ENCODE measurements at regions not wholly inside any gene's neighbourhood (a gene's known extent, or its start where the extent isn't known, plus 50 kb on each side); places are given as distances from the start of the nearest gene placed in this dataset.

DNA sequence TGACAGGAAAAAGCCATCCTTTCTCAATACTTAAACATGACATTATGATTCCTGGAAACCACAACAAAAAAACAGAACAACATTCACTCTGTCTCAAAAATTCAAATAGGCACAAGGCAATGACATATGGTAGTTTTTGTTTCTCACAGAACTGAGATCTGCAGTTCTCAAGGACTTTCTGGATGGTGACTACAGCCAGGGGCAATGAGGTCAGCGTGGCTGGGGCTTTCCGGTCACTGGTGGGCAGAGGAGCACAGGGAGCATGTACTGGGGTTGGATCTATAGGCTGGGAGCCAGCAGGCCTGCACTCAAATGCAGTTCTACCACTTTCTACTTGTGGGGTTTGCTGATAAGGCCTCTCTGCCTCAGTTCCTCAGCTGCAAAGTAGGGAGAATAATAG lies 72.0 kb downstream of the CTAGE1 start:
- TF ChIP-seq POLR2A (IDR thresholded peaks at IDR 0.05) (no peak), POLR2AphosphoS5 (IDR thresholded peaks at IDR 0.05) (no peak), EP300 (IDR thresholded peaks at IDR 0.05; ENCODE audit: low read depth) (no peak)
- TF ChIP-seq, protein P1, sequence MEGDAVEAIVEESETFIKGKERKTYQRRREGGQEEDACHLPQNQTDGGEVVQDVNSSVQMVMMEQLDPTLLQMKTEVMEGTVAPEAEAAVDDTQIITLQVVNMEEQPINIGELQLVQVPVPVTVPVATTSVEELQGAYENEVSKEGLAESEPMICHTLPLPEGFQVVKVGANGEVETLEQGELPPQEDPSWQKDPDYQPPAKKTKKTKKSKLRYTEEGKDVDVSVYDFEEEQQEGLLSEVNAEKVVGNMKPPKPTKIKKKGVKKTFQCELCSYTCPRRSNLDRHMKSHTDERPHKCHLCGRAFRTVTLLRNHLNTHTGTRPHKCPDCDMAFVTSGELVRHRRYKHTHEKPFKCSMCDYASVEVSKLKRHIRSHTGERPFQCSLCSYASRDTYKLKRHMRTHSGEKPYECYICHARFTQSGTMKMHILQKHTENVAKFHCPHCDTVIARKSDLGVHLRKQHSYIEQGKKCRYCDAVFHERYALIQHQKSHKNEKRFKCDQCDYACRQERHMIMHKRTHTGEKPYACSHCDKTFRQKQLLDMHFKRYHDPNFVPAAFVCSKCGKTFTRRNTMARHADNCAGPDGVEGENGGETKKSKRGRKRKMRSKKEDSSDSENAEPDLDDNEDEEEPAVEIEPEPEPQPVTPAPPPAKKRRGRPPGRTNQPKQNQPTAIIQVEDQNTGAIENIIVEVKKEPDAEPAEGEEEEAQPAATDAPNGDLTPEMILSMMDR (IDR thresholded peaks at IDR 0.05), result no peak
- H3K4me1 ChIP-seq, result peaks cover 13 to 54% (median 30%) of the 10 kb centered on the region in 4 donors
- H3K27ac ChIP-seq, result peak overlapping the region; percentile 81 to 89 (median 86)
- no peaks in the 10 kb centered on the region for H3K9me3 ChIP-seq
- intact Hi-C loops (cut with DNase I; ENCODE audit: low total_unique reads), result loop anchor here (2.0 kb wide), 1 partner anchor 77 kb away; no protein-coding TSS in a partner anchor
- in situ Hi-C loops (cut with MboI; ENCODE audit: low pct_ligation_motif_present in 1 of 4, low pct_unique_long_range_greater_than_20kb in 1 of 4, low sequenced_read_pairs in 3 of 4), result no loop called here
- no peaks in the 10 kb centered on the region for H3K36me3 ChIP-seq
- peaks cover 23% of the 10 kb centered on the region for H3K27me3 ChIP-seq
- DNase-seq, result no peak
- no peak overlapping the region for H3K4me3 ChIP-seq
- WGBS, 2 donors (ENCODE audit: low coverage in 1 of 2), result 58% methylated on average over 2 of the region's 2 CpGs; no CpG with 5 or more reads in 1 of the 2 donors

DNA sequence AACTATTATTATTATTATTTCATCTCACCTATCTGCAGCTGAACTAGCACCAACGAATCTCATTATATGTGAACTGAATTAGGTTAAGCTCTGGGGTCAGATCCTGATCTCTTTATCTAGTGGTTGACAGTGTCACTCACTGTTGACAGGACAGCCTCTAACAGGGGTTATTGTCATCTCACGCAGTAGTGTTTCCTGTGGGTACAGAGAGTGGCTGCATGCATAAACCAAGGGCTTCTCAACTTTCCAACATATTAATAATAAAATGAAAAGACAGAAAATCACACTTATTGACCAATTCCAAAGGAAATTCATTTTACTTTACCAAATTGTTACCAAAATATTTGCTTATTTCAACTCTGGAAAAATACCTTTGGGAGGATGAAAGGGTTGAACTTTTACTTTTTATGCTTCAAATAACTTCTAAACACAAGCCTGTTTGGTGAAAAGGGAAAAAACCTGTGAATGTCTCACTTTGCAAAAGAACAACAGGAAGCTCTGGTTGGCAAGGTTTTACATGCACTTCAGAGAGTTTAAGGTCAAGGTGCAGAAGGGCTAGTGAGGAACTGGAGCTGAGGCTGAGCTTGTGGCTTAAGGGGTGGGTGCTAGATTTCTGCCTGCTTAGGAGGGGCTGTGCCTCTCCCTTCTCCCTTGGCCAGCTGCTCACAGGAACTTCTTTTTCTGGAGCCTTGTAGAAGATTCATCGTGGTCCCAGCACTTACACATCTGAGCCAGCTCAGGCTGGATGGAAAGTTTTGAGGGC lies 72.6 kb downstream of the CTAGE1 start:
- peak; percentile 42 for DNase-seq
- peaks cover 13 to 55% (median 30%) of the 10 kb centered on the region in 4 donors for H3K4me1 ChIP-seq
- no peaks in the 10 kb centered on the region for H3K36me3 ChIP-seq

DNA sequence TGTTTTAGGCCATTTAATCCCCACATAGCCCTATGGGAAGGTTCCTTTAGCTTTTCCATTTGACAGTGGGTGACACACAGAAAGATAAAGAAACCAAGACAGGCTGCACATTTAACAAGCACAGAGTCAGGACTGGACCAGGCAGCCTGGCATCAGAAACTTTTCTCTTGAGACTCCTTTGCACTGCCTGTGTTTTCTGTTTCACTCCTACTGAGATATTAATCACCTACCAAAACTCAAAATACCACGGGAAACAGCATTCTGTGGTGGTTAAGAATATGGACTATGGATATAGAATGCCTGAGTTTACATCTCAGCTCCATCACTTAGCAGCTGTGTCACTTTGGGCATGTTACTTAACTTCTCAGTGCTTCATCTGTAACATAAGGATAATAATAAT lies 73.3 kb downstream of the CTAGE1 start:
- 80 to 90% methylated on average over 1 of the region's 1 CpG for WGBS, 2 donors (ENCODE audit: low coverage in 1 of 2)
- Histone ChIP-seq H3K27ac (peak overlapping the region in 3 of 4 donors; percentile 81 to 89 (median 83)), H3K36me3 (no peaks in the 10 kb centered on the region), H3K4me3 (no peak overlapping the region), H3K4me1 (peaks cover 13 to 60% (median 30%) of the 10 kb centered on the region in 4 donors), H3K9me3 (no peaks in the 10 kb centered on the region), H3K27me3 (peaks cover 20% of the 10 kb centered on the region)
- intact Hi-C loops (cut with DNase I; ENCODE audit: low total_unique reads) (no loop called here), in situ Hi-C loops (cut with MboI; ENCODE audit: low pct_ligation_motif_present in 1 of 4, low pct_unique_long_range_greater_than_20kb in 1 of 4, low sequenced_read_pairs in 3 of 4) (no loop called here)
- DNase-seq, result no peak
- no peak for TF ChIP-seq POLR2A (IDR thresholded peaks at IDR 0.05)

More for the DNA sequence above, 72.6 kb downstream of the CTAGE1 start:
- no peak overlapping the region for H3K4me3 ChIP-seq
- intact Hi-C loops (cut with DNase I; ENCODE audit: low total_unique reads), result no loop called here
- 24 to 30% methylated on average over 2 to 3 of the region's 3 CpGs for WGBS, 2 donors (ENCODE audit: low coverage in 1 of 2)
- TF ChIP-seq, protein P1 (IDR thresholded peaks at IDR 0.05), result no peak
- no peak for TF ChIP-seq POLR2A (IDR thresholded peaks at IDR 0.05)
- no peak for TF ChIP-seq POLR2AphosphoS5 (IDR thresholded peaks at IDR 0.05)
- TF ChIP-seq EP300 (IDR thresholded peaks at IDR 0.05; ENCODE audit: low read depth), result no peak
- in situ Hi-C loops (cut with MboI; ENCODE audit: low pct_ligation_motif_present in 1 of 4, low pct_unique_long_range_greater_than_20kb in 1 of 4, low sequenced_read_pairs in 3 of 4), result no loop called here
- H3K27ac ChIP-seq, result peak overlapping the region; percentile 81 to 89 (median 86)
- H3K27me3 ChIP-seq, result peaks cover 23% of the 10 kb centered on the region
- no peaks in the 10 kb centered on the region for H3K9me3 ChIP-seq

DNA sequence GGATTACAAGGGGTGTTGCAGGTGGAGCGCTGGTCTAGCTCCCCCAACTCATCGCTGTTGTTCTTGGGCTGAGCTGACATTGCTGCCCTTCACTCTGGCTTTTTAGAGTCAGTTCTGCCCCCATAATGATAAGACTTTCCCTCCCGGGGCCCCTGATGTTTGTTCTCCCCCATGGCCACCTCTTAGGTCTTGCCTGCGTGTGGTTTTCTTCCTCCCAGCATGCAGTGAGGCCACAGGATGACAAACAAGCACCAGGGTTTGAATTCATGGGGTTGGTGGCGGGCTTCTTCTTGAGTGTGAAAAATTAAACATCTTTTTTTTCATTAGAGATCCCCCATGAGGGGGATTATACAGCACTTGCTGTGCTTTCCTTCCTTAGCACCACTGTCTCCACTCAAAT lies 74.1 kb downstream of the CTAGE1 start:
- H3K36me3 ChIP-seq, result no peaks in the 10 kb centered on the region
- H3K4me3 ChIP-seq, result no peak overlapping the region
- no peak for DNase-seq
- H3K9me3 ChIP-seq, result no peaks in the 10 kb centered on the region
- H3K4me1 ChIP-seq, result peaks cover 13 to 52% (median 27%) of the 10 kb centered on the region in 4 donors
- in situ Hi-C loops (cut with MboI; ENCODE audit: low pct_ligation_motif_present in 1 of 4, low pct_unique_long_range_greater_than_20kb in 1 of 4, low sequenced_read_pairs in 3 of 4), result no loop called here
- peaks cover 12% of the 10 kb centered on the region for H3K27me3 ChIP-seq
- TF ChIP-seq POLR2AphosphoS5 (IDR thresholded peaks at IDR 0.05) (no peak), POLR2A (IDR thresholded peaks at IDR 0.05) (no peak), EP300 (IDR thresholded peaks at IDR 0.05; ENCODE audit: low read depth) (no peak)
- TF ChIP-seq, protein P1 (IDR thresholded peaks at IDR 0.05), result no peak
- peak overlapping the region in 1 of 4 donors; percentile 45 for H3K27ac ChIP-seq
- WGBS, 2 donors (ENCODE audit: low coverage in 1 of 2), result 80% methylated on average over 5 of the region's 5 CpGs; no CpG with 5 or more reads in 1 of the 2 donors
- intact Hi-C loops (cut with DNase I; ENCODE audit: low total_unique reads), result no loop called here

Measured in transverse colon (tissue), 4 donors.